OCI-LY7 (cell line): ENCODE measurements at regions not wholly inside any gene's neighbourhood (a gene's known extent, or its start where the extent isn't known, plus 50 kb on each side); places are given as distances from the start of the nearest gene placed in this dataset.

Source experiments
- CTCF ChIP-seq: fragments of 200-600 bp; sonication (generic); conservative IDR thresholded peaks from 2 replicates; pipeline ENCODE4 v1.5.1; 2014; ENCODE audit warnings: mild to moderate bottlenecking, antibody characterized with exemption, low read length, moderate library complexity, mixed read lengths
- EZH2phosphoT487 ChIP-seq: fragments of 200-600 bp; sonication (generic); IDR thresholded peaks from 2 replicates; pipeline ENCODE4 v1.6.1; 2018; ENCODE audit warnings: low read depth, borderline replicate concordance, mild to moderate bottlenecking, mixed run types, antibody characterized with exemption, low read length, moderate library complexity, mixed read lengths

GRCh38 chr20:53789989-53790675 is 196.5 kb upstream of the ZNF217 start:
- no peak for TF ChIP-seq CTCF
- no peak for TF ChIP-seq EZH2phosphoT487
